HL-60 (cell line): ENCODE measurements at regions not wholly inside any gene's neighbourhood (a gene's known extent, or its start where the extent isn't known, plus 50 kb on each side); places are given as distances from the start of the nearest gene placed in this dataset.

Experiments
- CTCF ChIP-seq: IDR thresholded peaks from one replicate; pipeline ENCODE4 v1.5.1; 2011; ENCODE audit warnings: low read length, control low read depth, inconsistent platforms; ENCODE audit not compliant: insufficient read depth
- GABPA ChIP-seq: IDR thresholded peaks from 2 replicates; pipeline ENCODE4 v1.6.1; 2012; ENCODE audit warnings: low read depth

DNA sequence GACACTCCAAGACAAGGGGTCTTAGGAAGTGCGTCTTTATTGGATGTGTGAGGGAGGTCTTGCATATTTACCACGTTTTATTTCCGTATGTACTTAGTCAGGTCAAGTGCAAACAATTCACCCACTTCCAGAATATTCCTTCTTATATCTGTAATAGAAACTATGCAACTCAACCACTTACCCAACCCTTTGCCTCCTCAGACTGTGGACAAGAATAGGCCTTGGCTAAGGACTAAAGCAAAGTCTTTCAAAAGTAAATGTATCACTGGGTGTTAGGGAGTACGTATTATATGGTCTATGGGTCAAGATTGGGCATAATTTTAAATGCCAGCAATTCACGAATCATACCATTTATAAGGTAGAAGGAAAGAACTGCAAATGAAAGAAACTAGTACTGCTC, 484.8 kb downstream of the MBD2 start:
- TF ChIP-seq CTCF (no peak), GABPA (no peak)
